ENCODE measurements at regions not wholly inside any gene's neighbourhood (a gene's known extent, or its start where the extent isn't known, plus 50 kb on each side); places are given as distances from the start of the nearest gene placed in this dataset.

- Histone ChIP-seq H3K4me2 (ENCODE audit: insufficient read depth, insufficient read length, low read length) (no peak overlapping the region), H2BK12ac (ENCODE audit: insufficient read length, low read depth, low read length) (no peak overlapping the region), H2AFZ (ENCODE audit: low read length) (no peak overlapping the region), H3K27me3 (ENCODE audit: insufficient read depth, low read length) (no peaks in the 10 kb centered on the region), H3T11ph (ENCODE audit: low read length) (no peak overlapping the region), H2BK15ac (ENCODE audit: low read depth, low read length) (no peak overlapping the region), H3K56ac (ENCODE audit: insufficient read length, low read depth, low read length) (no peak overlapping the region), H3K23ac (ENCODE audit: insufficient read length, low read depth, low read length) (no peak overlapping the region), H2BK120ac (ENCODE audit: low read depth, low read length, poor library complexity, severe bottlenecking) (no peak overlapping the region), H2BK5ac (ENCODE audit: insufficient read length, low read length) (no peak overlapping the region), H3K23me2 (ENCODE audit: insufficient read length, low read depth, low read length, poor library complexity, severe bottlenecking) (no peaks in the 10 kb centered on the region), H4K5ac (ENCODE audit: insufficient read length, low read depth, low read length) (no peak overlapping the region), H3K9ac (ENCODE audit: extremely low read depth, insufficient read length, low read length) (no peak overlapping the region), H2AK5ac (ENCODE audit: insufficient read length, low read length) (no peak overlapping the region), H3K4ac (ENCODE audit: low read depth, low read length) (no peak overlapping the region), H3K18ac (ENCODE audit: insufficient read length, low read depth, low read length) (no peak overlapping the region), H3K79me1 (ENCODE audit: insufficient read depth, low read depth, low read length, poor library complexity, severe bottlenecking) (no peaks in the 10 kb centered on the region), H3K4me1 (ENCODE audit: insufficient read depth, low read length) (no peaks in the 10 kb centered on the region), H3K27ac (ENCODE audit: insufficient read length, low read depth, low read length) (no peak overlapping the region), H4K91ac (ENCODE audit: insufficient read length, low read depth, low read length) (no peak overlapping the region), H3K9me3 (ENCODE audit: control insufficient read depth, low read depth, low read length) (no peaks in the 10 kb centered on the region), H3K14ac (ENCODE audit: insufficient read depth, low read length) (no peak overlapping the region), H4K20me1 (ENCODE audit: control insufficient read depth, insufficient read depth, insufficient read length) (no peaks in the 10 kb centered on the region), H2BK20ac (ENCODE audit: low read depth, low read length, poor library complexity, severe bottlenecking) (no peak overlapping the region), H4K8ac (replicated peaks; ENCODE audit: insufficient read length, low read depth, low read length) (no peak overlapping the region), H3K79me2 (ENCODE audit: insufficient read depth, low read length) (no peaks in the 10 kb centered on the region)
- peaks cover 4% of the 10 kb centered on the region; the same call in 1 of the 2 replicates for H3K27me3 Mint-ChIP-seq (ENCODE audit: low read depth)
- no peak for TF ChIP-seq CTCF (conservative IDR thresholded peaks at IDR 0.05)
- H3K27ac Mint-ChIP-seq, result no peak overlapping the region
- no peaks in the 10 kb centered on the region for H3K9me3 Mint-ChIP-seq
- DNase-seq, result no peak
- H3K36me3 Mint-ChIP-seq (ENCODE audit: insufficient read depth in 1 of 3, low read depth in 3 of 3), result no peaks in the 10 kb centered on the region
- no peak overlapping the region for H3K4me3 Mint-ChIP-seq
- no peaks in the 10 kb centered on the region for H3K4me1 Mint-ChIP-seq
These were observed 596.4 kb upstream of the VRK2 start for GRCh38 chr2:57450170-57450569.

Data from H9 (cell line).